Lower leg skin (tissue), 3 donors: ENCODE measurements at regions not wholly inside any gene's neighbourhood (a gene's known extent, or its start where the extent isn't known, plus 50 kb on each side); places are given as distances from the start of the nearest gene placed in this dataset.

ENCODE experiments used
- CTCF ChIP-seq, 3 donors: fragments of 450-650 bp; IDR thresholded peaks; one replicate each; pipeline ENCODE4 v1.5.1; 2016; ENCODE audit warnings: antibody characterized with exemption in 3 of 3, mild to moderate bottlenecking in 3 of 3, moderate library complexity in 2 of 3
- POLR2A ChIP-seq, 2 donors: fragments of 450-650 bp; IDR thresholded peaks; one replicate each; pipeline ENCODE4 v1.6.1; 2016 to 2017; ENCODE audit warnings: antibody characterized with exemption in 2 of 2, mild to moderate bottlenecking in 1 of 2, moderate library complexity in 1 of 2

- TF ChIP-seq POLR2A (IDR thresholded peaks at IDR 0.05) (no peak), CTCF (IDR thresholded peaks at IDR 0.05) (no peak)
Observed at GRCh38 chr5:165858118-165858517, 2352.7 kb downstream of the MAT2B start.
